ENCODE measurements at regions not wholly inside any gene's neighbourhood (a gene's known extent, or its start where the extent isn't known, plus 50 kb on each side); places are given as distances from the start of the nearest gene placed in this dataset.

DNA sequence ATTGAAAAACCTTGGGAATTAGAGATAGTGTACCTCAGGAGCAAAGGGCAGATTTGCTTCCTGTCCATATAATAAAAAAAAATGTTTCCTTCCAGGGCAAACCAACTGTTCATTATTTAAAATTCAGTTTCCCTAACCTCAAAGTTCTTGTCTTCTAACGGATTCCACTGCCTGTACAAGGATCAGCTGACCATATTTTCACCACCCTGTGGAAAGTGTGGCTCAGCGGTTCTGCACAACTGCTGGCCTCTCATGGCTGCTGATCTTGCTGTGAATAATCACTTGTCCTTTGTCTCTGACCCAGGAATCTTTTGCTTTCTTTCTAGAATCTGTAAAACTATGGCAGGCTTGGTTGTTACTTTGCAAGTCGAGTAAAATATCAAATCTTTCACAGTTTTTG, 1732.5 kb upstream of the RAG2 start:
- ATAC-seq (no peak), DNase-seq (no peak)
- H3K27me3 ChIP-seq, result no peaks in the 10 kb centered on the region
- intact Hi-C loops (cut with DNase I), result no loop called here
- no peaks in the 10 kb centered on the region for H3K9me3 ChIP-seq
- H3K4me3 ChIP-seq, result no peak overlapping the region
- no peak overlapping the region for H3K27ac ChIP-seq
- TF ChIP-seq, protein P1, sequence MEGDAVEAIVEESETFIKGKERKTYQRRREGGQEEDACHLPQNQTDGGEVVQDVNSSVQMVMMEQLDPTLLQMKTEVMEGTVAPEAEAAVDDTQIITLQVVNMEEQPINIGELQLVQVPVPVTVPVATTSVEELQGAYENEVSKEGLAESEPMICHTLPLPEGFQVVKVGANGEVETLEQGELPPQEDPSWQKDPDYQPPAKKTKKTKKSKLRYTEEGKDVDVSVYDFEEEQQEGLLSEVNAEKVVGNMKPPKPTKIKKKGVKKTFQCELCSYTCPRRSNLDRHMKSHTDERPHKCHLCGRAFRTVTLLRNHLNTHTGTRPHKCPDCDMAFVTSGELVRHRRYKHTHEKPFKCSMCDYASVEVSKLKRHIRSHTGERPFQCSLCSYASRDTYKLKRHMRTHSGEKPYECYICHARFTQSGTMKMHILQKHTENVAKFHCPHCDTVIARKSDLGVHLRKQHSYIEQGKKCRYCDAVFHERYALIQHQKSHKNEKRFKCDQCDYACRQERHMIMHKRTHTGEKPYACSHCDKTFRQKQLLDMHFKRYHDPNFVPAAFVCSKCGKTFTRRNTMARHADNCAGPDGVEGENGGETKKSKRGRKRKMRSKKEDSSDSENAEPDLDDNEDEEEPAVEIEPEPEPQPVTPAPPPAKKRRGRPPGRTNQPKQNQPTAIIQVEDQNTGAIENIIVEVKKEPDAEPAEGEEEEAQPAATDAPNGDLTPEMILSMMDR (IDR thresholded peaks at IDR 0.05), result no peak
- no peaks in the 10 kb centered on the region for H3K36me3 ChIP-seq
- no peaks in the 10 kb centered on the region for H3K4me1 ChIP-seq

DNA sequence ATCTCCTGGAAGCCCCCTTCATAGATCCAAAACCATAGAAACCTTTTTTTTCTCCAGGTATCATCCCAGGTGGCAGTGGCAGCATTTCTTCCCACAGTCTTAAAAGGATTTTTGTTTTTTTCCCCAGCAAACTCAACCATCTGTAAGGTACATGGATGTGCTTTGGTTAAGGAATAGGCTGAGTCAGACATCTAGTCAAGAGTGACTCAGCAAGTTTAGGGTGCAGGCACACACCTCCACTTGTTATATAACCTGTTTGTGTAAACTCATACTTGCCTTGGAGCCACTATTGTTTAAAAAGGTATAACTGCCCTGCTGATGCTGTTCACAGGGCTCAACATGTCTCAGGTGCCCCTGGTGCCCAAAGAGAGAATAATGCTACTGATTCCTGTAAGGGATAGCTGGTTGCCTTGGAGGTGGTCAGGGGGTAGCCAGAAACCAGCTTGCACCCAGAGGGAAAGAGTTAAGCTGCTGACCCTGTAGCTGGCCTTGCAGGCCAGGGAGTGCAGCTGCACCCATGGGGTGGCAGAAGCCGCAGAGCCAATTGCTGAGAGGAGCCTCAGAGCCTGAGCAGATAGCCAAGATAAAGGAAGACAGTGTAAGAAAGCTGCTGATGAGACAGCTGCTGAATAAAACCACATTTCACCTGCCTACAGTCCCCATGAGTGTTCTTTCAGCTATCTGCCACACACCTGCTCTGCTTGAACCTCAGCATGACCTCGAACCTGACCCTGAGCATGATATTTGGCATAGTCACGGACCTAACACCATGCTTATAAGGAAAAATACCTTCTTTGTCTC, 1726.1 kb upstream of the RAG2 start:
- Histone ChIP-seq H3K9me3 (no peaks in the 10 kb centered on the region), H3K36me3 (no peaks in the 10 kb centered on the region), H3K27me3 (no peaks in the 10 kb centered on the region), H3K4me1 (no peaks in the 10 kb centered on the region), H3K4me3 (no peak overlapping the region), H3K27ac (no peak overlapping the region)
- ATAC-seq (no peak), DNase-seq (no peak)
- TF ChIP-seq, protein P1 (IDR thresholded peaks at IDR 0.05), result no peak
- intact Hi-C loops (cut with DNase I), result no loop called here

DNA sequence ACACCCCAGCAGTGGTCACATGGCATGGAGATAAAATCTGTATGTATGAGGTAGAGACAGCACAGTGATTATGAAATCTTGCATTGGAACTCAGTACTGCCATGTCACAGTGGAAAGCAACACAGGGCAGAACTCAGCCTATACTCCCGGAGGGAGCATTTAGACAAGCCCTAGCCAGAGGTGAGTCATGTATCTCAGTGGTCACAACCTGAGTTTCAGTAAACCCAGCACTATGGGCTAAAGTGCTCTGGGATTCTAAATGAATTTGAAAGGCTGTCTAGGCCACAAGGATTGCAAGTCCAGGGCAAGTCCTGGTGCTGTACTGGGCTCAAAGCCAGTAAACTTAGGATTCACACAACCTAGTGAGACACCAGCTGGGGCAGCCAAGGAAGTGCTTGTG, 1717.1 kb upstream of the RAG2 start:
- Histone ChIP-seq H3K4me1 (no peaks in the 10 kb centered on the region), H3K27me3 (no peaks in the 10 kb centered on the region), H3K4me3 (no peak overlapping the region), H3K9me3 (peaks cover 0 to 21% of the 10 kb centered on the region in 2 donors), H3K36me3 (no peaks in the 10 kb centered on the region), H3K27ac (no peak overlapping the region)
- intact Hi-C loops (cut with DNase I), result no loop called here
- TF ChIP-seq, protein P1 (IDR thresholded peaks at IDR 0.05), result no peak
- no peak for DNase-seq
- no peak for ATAC-seq

DNA sequence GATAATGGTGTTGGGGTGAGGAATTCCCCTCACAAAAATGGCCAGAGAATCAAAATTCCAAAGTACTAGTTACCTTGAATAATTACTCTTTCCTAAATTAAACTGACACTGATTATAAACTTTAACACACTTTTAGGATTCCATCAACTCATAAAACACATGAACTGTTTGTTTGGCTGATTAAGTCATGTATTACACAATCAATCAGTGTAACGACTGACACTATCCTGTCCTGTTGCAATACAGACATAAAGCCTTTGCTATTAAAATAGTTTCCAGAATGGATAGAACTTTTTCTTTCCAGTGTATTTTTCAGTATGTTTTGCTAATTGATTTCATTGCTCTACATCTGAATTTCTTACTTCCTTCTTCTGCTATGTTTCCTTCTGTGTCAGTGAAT, 1709.4 kb upstream of the RAG2 start:
- no peak for DNase-seq
- TF ChIP-seq, protein P1 (IDR thresholded peaks at IDR 0.05), result no peak
- no peaks in the 10 kb centered on the region for H3K9me3 ChIP-seq
- H3K4me1 ChIP-seq, result no peaks in the 10 kb centered on the region
- no peaks in the 10 kb centered on the region for H3K36me3 ChIP-seq
- ATAC-seq, result no peak
- intact Hi-C loops (cut with DNase I), result no loop called here
- H3K27ac ChIP-seq, result no peak overlapping the region
- H3K27me3 ChIP-seq, result no peaks in the 10 kb centered on the region
- no peak overlapping the region for H3K4me3 ChIP-seq

DNA sequence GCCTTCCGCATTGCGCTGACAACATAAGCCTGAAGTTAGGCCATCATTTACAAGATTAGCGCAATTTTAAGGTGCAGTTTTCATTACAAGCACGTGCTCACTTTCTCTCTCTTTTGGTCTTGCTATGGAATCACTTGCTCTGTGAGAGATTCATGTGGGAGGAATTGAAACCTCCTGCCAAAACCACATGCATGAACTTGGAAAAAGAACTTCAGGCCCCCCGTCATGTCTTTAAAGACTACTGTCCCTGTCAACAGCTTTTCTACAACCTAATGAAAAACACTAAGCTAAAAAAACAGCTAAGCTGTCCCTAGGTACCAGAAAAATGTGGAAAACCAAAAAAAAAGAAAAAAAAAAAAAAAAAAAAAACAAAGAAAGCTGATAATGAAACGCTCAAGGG, 1707.6 kb upstream of the RAG2 start:
- Histone ChIP-seq H3K27me3 (no peaks in the 10 kb centered on the region), H3K27ac (no peak overlapping the region), H3K4me1 (no peaks in the 10 kb centered on the region), H3K36me3 (no peaks in the 10 kb centered on the region), H3K4me3 (no peak overlapping the region), H3K9me3 (no peaks in the 10 kb centered on the region)
- TF ChIP-seq, protein P1 (IDR thresholded peaks at IDR 0.05), result no peak
- ATAC-seq (no peak), DNase-seq (no peak)
- intact Hi-C loops (cut with DNase I), result no loop called here
